HG03045 (cell line): ENCODE measurements at regions not wholly inside any gene's neighbourhood (a gene's known extent, or its start where the extent isn't known, plus 50 kb on each side); places are given as distances from the start of the nearest gene placed in this dataset.
A peak's percentile ranks its signal among the peaks of the same experiment; 100 is the strongest.
"Not testable (repeated sequence)": the region's sequence is repeated elsewhere in the genome, so short reads cannot be mapped to it uniquely, and the experiment has no call there.

ENCODE experiments used
- ATAC-seq: cut with Tn5 transposase; IDR thresholded peaks from one replicate; pipeline ENCODE4 v1.9.1; 2021; ENCODE audit warnings: mild to moderate bottlenecking, moderate library complexity; ENCODE audit not compliant: unreplicated experiment

DNA sequence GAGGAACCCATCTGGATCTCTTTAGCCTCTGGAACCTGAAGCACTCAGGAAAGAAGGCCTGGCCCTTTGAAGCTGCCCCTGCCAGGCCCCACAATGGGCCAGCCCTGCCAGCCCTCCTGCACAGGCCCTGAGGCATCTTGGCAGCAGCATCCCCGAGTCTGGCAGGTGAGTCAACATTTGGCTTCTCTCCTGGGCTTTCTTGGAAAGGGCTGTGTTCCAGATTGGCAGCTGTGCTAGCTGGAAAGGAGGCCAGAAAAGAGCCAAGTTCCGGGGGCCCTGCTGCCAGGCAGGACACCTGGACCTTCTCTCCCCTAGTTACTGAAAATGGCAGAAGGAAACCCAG is 187.2 kb downstream of the SHQ1 start:
- ATAC-seq = no peak

DNA sequence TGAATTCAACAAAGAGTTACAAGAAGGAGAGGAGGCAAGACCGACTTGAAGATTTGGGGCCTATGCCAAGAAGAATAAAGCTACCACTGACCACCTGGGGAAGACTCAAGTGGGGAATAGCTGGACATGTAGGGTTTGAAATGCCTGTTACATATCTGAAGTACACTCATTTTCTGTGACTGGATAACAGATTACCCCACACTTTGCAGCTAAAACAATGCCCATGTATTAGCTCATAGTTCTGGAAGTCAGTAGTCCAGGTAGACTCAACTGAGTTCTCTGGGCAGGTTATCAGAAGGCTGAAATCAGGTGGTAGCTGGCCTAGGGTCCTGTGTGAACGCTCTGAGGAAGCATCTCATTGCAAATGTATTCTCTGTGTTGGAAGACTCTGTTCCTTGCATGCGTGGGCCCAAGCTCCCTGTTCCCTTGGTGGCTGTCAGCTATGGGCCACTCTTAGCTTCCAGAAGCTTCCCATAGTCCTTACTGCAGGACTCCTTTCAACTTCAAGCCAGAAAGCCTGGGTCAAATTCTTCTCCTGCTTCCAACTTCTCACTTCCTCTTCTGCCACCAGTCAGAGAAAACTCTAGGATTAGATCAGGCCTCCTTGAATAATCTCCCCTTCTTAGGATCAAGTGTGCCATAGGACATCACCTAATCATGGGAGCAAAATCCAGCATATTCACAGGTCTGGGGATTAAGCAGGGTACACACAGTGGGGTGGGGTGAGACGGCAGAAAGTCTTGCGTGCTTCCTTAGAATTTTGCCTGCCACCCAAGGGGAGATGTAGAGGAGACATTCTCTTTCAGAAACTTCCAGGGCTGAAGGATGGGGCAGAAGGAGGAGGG is 187.8 kb downstream of the SHQ1 start:
- ATAC-seq = no peak

DNA sequence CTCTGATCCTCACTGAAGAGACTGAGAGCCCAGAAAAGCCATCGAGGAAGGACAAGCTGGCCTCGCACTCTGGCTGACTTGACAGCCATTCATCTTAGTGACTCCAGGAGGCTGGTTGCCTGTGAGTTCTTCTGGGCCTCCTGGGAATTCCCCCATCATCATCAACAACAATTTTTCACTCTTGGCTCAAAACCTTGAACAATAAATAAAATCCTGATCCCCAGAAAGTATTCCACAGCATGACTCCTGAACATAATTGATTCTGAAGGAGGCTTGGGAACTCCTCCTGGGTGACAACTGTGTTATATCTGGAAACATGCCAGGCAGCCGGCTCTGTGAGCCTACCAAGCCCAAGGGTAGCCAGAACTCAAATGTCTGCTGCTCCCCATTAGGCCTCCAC is 188.6 kb downstream of the SHQ1 start:
- ATAC-seq = no peak

DNA sequence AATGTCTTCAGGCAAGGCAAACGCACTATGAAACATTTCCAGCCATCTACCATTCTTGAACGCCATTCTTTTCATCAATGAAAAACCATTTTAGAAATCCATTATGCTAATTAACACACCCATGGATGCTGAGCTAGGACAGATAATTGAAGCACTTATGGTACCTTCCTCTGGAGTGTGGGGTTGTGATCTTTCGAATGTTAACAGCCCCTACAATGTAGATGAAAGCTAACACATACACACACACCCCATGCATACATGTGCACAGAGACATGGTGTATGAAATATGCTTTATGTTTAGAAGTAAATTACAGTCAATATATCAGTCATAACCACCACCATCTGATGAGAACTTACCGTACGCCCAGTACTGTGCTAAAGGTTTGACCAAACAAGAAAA is 189.1 kb downstream of the SHQ1 start:
- no peak for ATAC-seq

DNA sequence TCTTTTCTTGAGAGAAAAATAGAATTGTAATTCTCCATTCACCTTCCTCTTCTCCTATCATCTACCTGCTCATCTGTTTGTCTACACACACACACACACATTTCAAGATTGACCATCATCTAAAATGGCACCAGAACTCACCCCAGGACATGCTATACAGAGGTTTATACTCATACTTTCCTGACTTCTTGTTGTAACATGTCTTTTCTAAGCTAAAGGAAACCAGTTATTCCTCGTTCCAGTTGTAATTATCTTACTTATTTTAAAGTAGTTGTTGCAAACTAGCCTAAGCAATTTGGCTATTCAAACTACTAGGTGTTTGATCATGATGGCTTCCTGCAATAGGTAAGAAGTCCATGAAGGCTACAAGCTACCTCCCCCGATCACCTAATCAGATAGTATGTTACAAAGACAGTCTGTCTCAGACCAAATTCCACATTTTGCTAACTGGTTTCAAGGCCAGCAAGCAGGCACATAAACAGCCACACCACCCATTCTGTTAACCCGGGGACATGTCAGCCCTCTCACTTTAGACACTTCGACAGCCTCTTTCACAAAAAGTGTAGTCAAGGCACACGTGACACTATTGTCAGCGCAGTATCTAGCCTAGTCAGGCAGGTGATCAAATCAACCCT is 189.7 kb downstream of the SHQ1 start:
- ATAC-seq = no peak

DNA sequence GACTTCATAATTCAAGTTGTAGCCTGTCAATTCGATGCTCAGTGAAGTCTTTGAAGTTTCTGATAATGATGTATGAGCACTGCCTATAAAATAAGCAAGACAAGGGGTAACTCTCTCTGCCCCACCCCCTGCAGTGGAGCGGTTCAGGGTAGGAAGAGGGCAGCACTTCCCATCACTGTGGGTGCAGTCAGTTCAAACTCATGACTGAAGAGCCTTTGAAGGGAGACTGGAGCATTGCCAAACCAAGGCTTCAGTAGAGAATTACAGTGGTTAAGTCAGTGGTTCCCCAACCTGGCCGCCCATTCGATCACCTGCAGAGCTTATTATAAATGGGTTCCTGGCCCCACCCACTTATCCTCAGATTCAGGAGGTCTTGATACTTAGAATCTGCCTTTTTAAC is 190.6 kb downstream of the SHQ1 start:
- ATAC-seq = no peak

DNA sequence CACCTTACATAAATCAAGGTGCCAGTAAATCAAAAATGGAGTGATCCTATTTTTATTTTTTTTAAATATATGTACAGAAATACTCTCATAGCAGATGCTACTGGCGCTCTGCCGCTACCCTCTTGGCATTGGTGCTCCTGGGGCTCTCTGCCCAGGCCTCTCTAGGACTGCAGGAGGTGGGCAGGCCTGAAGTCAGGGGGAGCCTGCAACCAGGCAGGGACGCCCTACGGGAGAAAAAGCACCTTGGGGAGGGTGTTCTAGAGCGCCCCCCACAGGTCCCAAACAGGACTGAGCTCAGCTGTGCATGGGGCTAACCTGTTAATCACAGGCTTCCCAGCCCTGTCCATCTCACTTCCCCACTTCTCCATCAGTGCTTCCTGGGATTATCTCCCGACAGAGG is 192.5 kb downstream of the SHQ1 start:
- no peak for ATAC-seq

DNA sequence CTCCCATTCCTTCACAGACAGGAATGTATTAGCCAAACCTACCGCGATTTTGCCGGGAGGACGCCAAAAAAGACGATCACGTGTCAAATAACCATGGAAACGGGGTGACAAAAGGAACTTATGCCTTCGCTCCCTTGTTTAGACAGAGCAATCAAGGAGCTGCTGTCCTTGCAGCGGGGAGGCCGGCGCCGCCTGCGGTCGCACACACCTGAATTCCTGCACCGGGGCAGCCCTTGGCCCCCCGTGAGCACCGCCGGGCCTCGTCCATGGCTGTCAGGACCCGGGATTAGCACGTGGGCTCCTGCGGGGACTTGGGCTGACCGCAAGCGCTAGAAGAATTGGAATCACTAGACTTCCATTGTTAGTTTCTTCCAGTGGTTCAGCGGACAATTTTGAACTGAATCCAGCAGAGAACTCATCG is 193.1 kb downstream of the SHQ1 start:
- no peak for ATAC-seq

DNA sequence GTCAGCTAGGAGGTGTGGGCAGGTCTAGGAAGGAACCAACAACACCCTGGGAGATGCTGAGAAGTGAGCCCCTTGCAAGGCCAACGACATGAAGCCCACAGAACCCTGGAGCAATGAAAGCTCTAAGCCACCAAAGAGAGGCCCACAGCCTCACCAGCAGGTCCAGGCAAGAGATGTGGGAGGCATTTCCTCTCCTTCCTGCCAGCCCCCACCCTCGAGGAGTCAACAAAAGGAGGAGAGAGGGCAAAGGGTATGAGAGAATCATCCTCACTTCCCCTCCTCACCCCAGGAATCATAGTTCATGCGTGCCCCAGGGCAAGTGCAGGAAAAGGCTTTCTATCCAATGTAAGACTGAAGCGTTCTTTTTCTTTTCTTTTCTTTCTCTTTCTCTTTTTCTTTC is 195.8 kb downstream of the SHQ1 start:
- ATAC-seq = no peak

DNA sequence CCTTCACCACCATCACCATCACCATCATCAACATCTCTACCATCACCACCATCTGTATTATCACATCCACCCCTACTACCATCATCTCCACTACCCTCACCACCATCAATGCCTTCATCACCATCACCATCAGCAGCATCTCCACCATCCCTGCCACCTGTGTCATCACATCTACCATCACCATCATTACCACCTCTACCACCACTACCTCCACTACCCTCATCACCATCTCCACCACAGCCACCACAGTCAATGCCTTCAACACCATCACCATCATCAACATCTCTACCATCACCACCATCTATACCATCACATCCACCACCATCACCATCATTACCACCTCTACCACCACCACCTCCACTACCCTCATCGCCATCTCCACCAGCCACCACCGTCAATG is 196.7 kb downstream of the SHQ1 start:
- no peak for ATAC-seq

DNA sequence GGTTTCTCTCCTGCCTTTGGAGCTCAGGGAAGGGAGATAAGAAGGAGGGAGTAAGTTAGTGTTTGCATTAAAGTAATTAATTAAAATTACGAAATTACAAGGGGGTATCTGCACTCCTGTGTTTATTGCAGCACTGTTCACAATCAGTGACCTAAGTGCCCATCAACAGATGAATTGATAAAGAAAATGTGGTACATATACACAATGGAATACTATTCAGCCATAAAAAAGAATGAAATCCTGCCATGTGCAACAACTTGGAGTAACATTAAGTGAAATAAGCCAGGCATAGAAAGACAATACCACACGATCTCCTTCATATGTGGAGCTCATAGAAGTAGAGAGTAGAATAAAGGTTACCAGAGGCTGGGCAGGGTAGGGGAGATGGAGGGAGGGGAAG is 202.0 kb downstream of the SHQ1 start:
- ATAC-seq = no peak

DNA sequence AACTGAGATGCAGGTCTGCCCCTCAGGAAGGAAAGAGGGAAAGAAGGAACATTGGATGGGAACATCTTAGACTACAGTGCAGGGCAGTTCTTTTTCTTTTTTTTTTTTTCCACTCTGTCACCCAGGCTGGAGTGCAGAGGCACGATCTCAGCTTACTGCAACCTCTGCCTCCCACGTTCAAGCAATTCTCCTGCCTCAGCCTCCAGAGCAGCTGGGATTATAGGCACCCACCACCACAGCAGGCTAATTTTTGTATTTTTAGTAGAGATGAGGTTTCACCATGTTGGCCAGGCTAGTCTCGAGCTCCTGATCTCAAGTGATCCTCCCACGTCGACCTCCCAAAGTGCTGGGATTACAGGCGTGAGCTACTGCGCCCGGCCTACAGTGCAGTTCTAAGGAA is 204.6 kb downstream of the SHQ1 start:
- ATAC-seq = not testable (repeated sequence)

DNA sequence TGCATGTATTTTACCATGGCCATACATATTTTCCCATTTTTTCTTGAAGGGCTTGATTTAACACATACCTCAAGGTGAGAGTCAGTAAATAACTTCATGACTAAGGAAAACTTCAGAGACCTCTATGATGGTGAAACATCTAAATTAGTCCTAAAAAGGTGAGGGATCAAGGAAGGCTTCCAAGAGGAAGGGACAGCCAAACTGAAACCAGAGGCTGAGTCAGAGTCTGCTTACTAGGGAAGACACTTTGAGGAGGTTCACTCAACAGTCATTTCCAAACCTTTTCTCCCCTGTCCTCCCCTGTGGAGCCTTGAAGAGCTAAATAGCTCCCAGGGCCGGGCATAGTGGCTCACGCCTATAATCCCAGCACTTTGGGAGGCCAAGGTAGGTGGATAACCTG is 206.6 kb downstream of the SHQ1 start:
- ATAC-seq = no peak

DNA sequence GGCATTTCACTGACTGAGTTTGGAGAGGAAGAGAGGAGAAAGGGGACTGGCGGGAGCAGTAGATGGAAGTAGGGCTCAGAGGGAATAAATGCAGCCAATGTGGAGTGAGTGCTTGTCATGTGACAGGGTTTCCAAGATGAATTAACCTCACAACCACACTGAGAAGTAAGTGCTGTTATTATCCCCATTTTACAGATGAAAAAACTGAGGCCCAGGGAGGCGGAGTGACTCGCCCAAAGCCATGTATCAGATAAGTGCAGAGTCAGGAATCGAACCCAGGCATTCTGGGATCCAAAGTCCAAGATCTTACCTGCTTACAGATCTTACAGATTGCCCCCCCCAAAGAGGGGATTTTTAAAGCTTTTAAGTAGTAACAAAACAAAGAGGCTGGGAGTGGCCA is 207.2 kb downstream of the SHQ1 start:
- no peak for ATAC-seq

DNA sequence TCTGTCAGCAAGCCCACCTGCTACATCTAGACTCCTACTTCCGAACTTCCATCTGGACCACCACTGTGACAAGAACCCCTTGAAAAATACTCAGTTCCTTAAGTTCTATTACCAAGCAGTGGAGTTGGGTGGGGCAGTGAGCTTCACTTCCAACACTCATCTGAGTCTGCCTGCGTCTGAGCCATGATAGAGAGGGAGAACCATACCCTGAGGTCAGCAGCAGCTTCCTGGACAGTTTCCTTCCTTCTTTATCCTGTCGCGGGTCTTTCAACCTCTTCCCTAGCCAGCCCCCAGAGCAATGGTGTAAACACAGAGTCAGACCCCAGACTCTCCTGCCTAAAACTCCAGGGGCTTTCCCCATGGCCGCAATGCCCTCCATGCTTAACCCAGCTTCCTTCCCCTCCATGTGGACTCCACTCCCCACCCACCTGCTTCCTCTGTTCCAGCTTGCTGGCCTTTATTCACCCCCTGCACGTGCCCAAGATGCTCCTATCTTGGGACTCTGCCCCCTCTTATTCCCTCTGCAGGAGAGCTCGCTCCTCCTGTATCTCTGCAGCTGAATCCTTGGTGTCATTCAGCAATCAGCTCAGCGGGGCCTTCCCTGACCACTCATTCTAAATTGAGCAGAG is 211.2 kb downstream of the SHQ1 start:
- ATAC-seq = no peak

DNA sequence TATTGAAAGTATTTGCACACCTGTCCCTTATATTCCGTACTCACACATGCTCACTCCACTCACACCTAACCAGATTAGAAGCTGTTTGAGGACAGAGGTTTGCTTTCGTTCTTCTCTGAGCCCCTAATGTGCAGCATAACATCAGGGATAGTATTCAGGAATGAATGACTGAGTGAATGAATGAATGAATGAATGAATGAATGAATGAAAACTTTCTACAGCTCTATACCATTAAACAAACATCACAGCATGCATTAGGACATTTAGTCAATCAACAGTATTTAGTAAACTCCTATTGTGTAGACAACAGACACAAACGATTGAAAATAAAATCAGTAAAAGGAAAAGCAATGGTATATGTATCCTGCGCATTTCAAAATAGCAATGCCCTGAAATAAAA is 212.7 kb downstream of the SHQ1 start:
- no peak for ATAC-seq

DNA sequence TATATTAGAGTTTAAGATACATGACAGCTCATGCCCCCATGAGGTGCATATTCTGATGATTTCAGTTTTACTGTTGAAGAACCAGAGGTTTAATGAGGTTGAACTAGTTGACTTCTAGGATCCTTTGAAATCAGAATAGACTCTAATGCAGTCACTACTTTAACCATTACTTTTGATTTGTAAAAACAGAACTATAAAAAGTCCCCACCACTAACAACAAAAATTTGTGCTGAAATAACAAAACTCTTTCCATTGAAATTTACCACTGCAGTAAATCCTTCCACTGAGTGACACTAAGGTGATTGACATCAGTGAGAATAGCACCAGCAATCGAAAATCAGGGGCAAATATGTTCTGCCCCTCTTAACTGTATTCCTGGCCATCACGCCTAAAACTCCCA is 214.1 kb downstream of the SHQ1 start:
- peak; percentile 66 for ATAC-seq

DNA sequence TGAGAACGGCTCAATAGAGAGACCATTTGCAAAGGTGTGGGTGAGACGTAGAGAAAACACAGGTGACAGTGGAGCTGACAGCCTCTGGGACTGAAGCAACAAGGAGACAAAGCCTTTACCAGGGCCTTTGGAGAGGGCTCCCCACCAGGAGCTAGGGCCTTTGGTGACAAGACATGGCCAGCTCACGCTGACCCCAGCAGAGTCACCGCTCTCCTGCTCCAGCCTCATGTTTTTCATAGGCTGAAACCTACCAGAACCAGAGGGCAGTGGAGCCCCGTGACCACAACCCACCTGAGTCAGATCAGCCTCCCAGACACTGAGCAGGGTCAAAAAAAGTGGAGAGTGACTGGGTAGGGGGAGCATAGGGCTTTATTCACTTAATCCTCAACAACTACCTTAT is 214.7 kb downstream of the SHQ1 start:
- peak; percentile 42 for ATAC-seq

DNA sequence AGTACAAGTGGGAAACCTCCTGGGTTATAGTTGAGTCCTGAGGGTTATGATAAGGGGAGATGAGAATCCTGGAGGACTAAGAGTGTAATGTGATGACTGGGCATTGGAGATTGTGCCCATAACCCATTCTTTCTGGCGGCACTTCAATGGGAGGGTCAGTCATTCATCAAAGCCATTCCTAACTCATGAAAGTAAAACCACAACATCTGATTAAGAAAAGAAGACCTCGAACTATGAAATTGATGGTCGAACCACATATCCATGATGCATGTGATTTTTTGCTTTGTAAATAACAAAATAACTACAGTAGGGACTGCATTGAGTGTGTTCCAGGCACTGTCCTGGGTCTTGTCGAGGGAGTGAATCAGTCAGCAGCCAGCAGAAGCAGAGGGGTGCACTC is 215.1 kb downstream of the SHQ1 start:
- no peak for ATAC-seq

DNA sequence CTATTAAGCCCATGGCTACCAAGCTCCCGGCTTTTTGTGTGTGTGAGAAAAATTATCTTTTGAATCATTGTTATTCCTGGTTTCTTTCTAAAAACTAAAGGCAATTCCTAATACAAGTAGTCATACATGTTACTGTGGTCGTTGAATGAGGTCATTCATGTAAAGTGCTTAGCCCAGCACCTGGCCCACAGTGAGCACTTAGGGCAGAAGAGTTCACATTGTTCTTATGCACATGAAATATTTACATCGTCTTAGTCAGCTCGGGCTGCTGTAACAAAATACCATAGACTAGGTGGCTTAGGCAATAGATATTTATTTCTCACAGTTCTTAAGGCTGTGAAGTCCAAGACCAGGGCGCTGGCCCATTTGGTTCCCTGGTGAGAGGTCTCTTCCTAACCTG is 216.1 kb downstream of the SHQ1 start:
- no peak for ATAC-seq

DNA sequence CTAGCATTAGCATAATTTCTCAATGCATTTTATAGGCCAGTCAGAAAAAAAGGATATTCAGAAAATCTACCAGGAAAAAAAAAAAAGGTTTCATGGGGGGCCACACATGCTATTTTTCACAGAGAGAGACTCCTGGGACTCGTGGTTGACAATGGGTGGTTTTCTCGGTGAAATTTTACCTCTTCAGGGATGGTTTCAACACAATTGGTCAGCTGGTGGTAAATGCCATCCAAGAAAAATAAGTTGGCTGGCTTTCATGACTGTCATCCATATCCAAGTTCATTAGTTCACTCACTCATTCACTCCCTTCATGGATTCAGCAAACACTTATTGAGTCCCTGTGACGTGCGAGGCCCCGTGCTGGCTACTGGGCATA is 217.3 kb downstream of the SHQ1 start:
- no peak for ATAC-seq

DNA sequence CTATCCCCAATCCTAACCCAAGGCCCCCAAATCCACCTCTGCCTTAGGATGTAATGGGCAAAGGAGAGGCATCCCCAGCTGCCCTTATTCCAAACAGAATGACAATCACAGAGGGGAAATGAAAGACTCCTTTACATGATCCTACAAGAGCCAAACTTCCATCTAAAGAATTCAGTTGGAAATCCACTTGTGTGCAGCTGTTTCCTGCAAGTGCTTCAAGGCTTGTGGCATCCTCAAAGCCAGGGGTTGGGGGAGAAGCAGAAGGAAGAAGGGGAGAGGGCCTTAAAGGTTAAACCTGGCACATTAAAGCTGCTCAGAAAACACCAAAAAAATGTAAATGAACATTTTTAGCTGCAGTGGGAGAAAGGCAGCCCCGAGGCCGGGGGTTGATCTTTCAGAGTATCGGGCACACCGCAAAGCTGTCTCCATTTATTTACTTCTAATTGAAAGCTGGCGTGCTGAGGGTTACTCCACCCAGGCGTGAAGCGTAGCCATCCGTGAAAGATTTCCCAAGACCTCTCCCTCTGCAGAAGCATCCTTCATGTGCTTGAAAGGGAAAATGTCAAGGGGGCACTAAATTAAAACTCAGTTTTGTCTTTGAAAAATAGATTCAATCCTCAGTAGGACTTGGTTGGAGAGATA is 217.8 kb downstream of the SHQ1 start:
- no peak for ATAC-seq
